Lower lobe of right lung (tissue), 2 donors: ENCODE measurements at regions not wholly inside any gene's neighbourhood (a gene's known extent, or its start where the extent isn't known, plus 50 kb on each side); places are given as distances from the start of the nearest gene placed in this dataset.

ENCODE experiments used
- ATAC-seq, 2 donors: fragments of 200-7000 bp; cut with Tn5 transposase; one replicate each; pipeline ENCODE4 v1.9.1; 2020 to 2022; ENCODE audit warnings: mild to moderate bottlenecking in 2 of 2, moderate library complexity in 2 of 2
- DNase-seq: peaks from one replicate; pipeline ENCODE4 v3.0.0-alpha.2; 2020
- H3K27ac ChIP-seq: fragments of 200-600 bp; one replicate; pipeline ENCODE4 v1.8.0; 2022
- H3K27me3 ChIP-seq: fragments of 200-600 bp; one replicate; pipeline ENCODE4 v1.8.0; 2022; ENCODE audit warnings: low read depth
- H3K36me3 ChIP-seq: fragments of 200-600 bp; one replicate; pipeline ENCODE4 v1.8.0; 2022; ENCODE audit warnings: mild to moderate bottlenecking
- H3K4me1 ChIP-seq: fragments of 200-600 bp; one replicate; pipeline ENCODE4 v1.8.0; 2022
- H3K4me3 ChIP-seq: fragments of 200-600 bp; one replicate; pipeline ENCODE4 v1.8.0; 2022; ENCODE audit warnings: mild to moderate bottlenecking
- H3K9me3 ChIP-seq: fragments of 200-600 bp; one replicate; pipeline ENCODE4 v1.8.0; 2022
- CTCF ChIP-seq: fragments of 200-600 bp; IDR thresholded peaks from one replicate; pipeline ENCODE4 v1.8.0; 2022; ENCODE audit warnings: antibody characterized with exemption, mild to moderate bottlenecking
- intact Hi-C: fragments of 100-400 bp; cut with DNase I; formaldehyde crosslinking; loops from one replicate; pipeline ENCODE4 v1.11.0; 2022
- donor health status: DM: no; HTN: yes; CAD: no; lungs with severe emphysema.

GRCh38 chr3:86785386-86785785 is 205.6 kb downstream of the VGLL3 start:
- H3K9me3 ChIP-seq, result no peaks in the 10 kb centered on the region

GRCh38 chr3:86782866-86783265 is 208.1 kb downstream of the VGLL3 start:
- no peak overlapping the region for H3K4me3 ChIP-seq
- H3K4me1 ChIP-seq, result no peaks in the 10 kb centered on the region
- no peak for TF ChIP-seq CTCF
- intact Hi-C loops, result no loop called here
- no peaks in the 10 kb centered on the region for H3K9me3 ChIP-seq
- H3K27me3 ChIP-seq, result no peaks in the 10 kb centered on the region
- DNase-seq (no peak), ATAC-seq (no peak)
- H3K36me3 ChIP-seq, result no peaks in the 10 kb centered on the region
- H3K27ac ChIP-seq, result no peak overlapping the region

More at GRCh38 chr3:86785386-86785785, 205.6 kb downstream of the VGLL3 start:
- Histone ChIP-seq H3K4me1 (no peaks in the 10 kb centered on the region), H3K27ac (no peak overlapping the region), H3K36me3 (no peaks in the 10 kb centered on the region), H3K27me3 (no peaks in the 10 kb centered on the region), H3K4me3 (no peak overlapping the region)
- ATAC-seq (no peak), DNase-seq (no peak)
- intact Hi-C loops, result no loop called here
- no peak for TF ChIP-seq CTCF

- Histone ChIP-seq H3K9me3 (no peaks in the 10 kb centered on the region), H3K4me3 (no peak overlapping the region), H3K36me3 (no peaks in the 10 kb centered on the region), H3K4me1 (no peaks in the 10 kb centered on the region), H3K27ac (no peak overlapping the region), H3K27me3 (no peaks in the 10 kb centered on the region)
- DNase-seq, result no peak
- TF ChIP-seq CTCF, result no peak
- ATAC-seq, result no peak
- intact Hi-C loops, result no loop called here
Measured at GRCh38 chr3:86782286-86782685, 208.7 kb downstream of the VGLL3 start.

- Histone ChIP-seq H3K4me3 (no peak overlapping the region), H3K27ac (no peak overlapping the region), H3K9me3 (no peaks in the 10 kb centered on the region), H3K27me3 (no peaks in the 10 kb centered on the region), H3K4me1 (no peaks in the 10 kb centered on the region), H3K36me3 (no peaks in the 10 kb centered on the region)
- no peak for DNase-seq
- intact Hi-C loops, result loop anchor here (5.0 to 10.0 kb wide), 2 partner anchors 311 to 393 kb away; no protein-coding TSS in a partner anchor
- no peak for ATAC-seq
- peak; percentile 44 for TF ChIP-seq CTCF
Measured at GRCh38 chr3:86774082-86774691, 216.8 kb downstream of the VGLL3 start.

- H3K36me3 ChIP-seq, result no peaks in the 10 kb centered on the region
- H3K27ac ChIP-seq, result no peak overlapping the region
- ATAC-seq (no peak), DNase-seq (no peak)
- intact Hi-C loops, result loop anchor here (5.0 to 10.0 kb wide), 2 partner anchors 312 to 395 kb away; no protein-coding TSS in a partner anchor
- no peak overlapping the region for H3K4me3 ChIP-seq
- no peaks in the 10 kb centered on the region for H3K9me3 ChIP-seq
- H3K4me1 ChIP-seq, result no peaks in the 10 kb centered on the region
- no peak for TF ChIP-seq CTCF
- no peaks in the 10 kb centered on the region for H3K27me3 ChIP-seq
Measured at GRCh38 chr3:86772699-86773098, 218.2 kb downstream of the VGLL3 start.
